ENCODE measurements at regions not wholly inside any gene's neighbourhood (a gene's known extent, or its start where the extent isn't known, plus 50 kb on each side); places are given as distances from the start of the nearest gene placed in this dataset.
A peak's percentile ranks its signal among the peaks of the same experiment; 100 is the strongest.

DNA sequence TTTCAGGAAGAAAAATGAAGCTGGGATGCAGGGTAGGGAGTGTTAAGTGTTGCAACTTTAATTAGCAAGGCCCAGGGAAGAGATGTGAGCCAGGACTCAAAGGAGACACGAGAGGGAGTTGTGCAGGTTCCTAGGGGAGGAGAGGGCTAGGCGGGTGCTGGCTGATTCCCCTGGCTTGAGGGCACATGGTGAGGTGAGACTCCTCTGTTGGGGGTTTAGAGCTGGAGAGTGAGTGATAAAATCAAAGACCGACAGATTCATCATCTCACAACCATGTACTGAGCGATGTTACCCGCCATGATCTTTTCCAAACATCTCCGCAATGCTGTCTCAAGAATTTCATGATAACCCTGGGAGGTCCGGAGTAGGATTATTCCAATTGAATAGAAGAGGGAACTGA, 161.8 kb upstream of the CSF3R start:
- DNase-seq (ENCODE audit: low spot score) = no peak

DNA sequence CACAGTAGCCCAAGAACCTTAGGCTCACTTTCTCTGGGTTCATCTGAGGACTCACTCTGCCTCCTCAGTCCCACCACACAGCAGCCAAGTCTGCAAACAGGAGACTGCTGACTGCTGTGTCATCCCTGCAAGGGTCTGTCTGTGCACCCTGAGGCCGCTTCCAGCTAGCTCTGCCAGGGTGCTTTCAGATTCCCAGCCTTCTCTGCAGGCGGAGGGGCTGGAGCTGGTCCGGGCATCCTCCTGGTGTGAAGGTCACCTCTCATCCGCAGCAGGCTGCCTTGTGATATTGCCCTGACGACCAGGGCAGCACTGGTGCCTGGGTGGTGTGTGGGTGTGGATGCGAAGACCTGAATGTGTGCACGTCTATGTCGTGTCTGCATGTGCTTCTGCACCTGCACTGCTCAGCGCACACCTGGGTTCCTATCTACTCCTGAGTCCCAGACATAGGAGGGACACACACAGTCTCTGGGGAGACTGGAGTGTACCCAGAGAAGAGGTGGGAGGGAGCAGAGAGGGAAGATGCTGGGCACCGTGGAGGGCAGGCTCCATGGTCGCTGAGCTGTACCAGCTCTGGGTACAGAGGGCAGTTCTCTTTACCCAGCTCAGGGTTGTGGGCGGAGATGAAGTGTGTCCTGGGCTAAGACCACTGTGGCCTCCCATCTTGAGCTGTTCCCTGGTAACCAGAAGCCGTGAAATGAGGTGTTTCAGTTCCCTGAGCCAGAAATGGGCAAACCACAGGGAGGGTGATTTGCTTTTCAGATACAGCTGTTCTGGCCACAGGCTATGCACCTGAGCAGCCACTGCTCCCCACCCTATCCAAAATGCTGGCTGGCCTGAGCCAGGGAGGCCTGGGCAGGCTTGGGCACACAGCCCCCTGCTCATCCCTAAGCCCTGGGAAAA, 160.9 kb upstream of the CSF3R start:
- DNase-seq (ENCODE audit: low spot score) = no peak

DNA sequence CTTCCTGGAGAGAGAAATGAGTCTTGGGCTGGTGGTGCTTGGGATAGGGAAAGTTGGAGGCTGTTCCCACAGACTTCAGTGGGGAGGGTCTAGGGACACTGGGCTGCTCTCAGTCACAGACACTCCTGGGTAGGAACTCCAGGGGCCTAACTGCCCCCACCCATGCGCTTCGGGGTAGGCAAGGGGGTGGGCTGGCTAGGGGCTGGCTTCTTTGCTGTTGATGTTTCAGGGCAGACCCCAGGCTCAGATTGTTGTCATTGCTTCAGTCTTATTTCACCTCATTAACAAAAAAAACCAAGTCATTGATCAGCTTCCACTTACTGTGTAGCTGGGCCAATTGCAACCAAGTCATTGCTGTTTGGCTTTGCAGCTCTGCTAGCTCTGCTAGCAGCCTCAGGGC, 160.1 kb upstream of the CSF3R start:
- no peak for DNase-seq (ENCODE audit: low spot score)

DNA sequence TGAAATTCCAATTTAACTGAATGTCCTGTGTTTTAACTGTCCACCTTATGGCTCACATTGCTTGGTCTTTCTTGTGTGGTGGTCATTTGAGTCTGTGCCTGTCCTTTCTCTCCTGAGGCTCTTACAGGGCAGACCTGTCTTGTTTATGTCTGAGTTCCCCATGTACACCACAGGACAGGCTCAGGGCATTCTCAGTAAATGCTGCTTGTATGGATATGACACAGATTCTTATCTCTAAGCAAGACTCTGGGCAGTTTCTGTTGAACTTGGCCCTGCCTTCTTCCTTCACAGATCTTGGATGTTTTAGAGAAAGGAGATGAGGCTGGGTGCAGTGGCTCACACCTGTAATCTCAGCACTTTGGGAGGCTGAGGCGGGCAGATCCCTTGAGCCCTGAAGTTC, 159.1 kb upstream of the CSF3R start:
- peak; percentile 74 for DNase-seq (ENCODE audit: low spot score)

GRCh38 chr1:36639461-36639860, 156.7 kb upstream of the CSF3R start:
- DNase-seq (ENCODE audit: low spot score) = no peak

DNA sequence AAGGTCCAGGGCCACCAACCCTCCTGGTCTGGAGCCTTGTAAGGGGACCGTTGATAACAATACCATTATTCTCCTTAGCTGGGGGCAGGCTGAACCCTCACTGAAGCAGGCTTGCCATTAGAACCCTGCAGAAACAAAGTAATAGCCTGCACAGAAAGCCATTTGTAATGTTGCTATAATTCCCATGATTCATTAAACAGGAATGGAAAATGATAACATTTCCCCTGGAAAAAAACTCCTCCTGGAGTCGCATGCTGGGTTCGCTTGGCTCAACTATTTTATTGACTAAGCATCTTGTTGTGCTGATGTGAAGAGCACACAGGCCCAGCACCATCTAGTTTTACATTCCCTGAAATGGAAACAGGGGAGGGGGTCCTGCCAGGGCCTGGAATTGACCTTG, 155.6 kb upstream of the CSF3R start:
- no peak for DNase-seq (ENCODE audit: low spot score)

- no peak for DNase-seq (ENCODE audit: low spot score)
These were observed 153.5 kb upstream of the CSF3R start for GRCh38 chr1:36636206-36636605.

GRCh38 chr1:36635284-36635683, 152.6 kb upstream of the CSF3R start:
- no peak for DNase-seq (ENCODE audit: low spot score)

DNA sequence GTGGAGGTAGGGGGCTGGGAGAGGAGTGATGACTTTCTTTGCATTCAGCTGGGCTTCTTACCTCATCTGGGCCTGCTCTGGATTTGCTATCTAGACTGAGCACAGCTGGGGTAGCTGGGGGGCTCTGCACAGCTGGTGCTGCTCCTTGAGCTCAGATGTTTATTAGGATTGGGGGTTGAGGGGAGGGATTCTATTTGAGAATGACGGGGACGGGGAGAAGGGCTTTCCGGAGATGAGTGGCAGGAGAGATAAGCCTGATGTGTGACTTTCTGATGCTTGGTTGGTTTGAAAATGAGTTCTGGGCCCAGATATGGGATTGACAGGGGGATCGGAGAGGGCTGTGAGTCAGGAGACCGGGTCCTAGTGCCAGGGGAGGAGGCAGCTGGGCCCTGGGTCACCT, 146.1 kb upstream of the CSF3R start:
- DNase-seq (ENCODE audit: low spot score) = no peak

DNA sequence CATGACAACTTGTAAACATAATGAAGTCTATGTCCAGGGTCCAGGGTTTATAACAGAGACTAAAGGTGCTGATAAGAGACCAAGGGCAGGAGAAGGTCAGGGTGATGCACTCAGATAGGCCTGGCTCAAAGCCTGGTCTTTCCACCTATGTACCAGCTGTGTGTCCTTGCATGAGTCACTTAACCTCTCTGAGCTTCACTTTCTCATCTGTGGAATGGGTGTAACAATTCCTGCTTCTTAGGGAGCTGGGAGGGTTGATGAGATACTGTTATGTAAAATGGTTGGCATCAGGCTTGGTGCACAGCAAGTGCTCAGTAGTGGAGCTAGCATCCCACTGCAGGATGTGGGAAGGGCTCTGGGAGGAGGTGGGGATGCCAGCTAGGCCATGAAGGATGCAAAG, 143.7 kb upstream of the CSF3R start:
- no peak for DNase-seq (ENCODE audit: low spot score)

DNA sequence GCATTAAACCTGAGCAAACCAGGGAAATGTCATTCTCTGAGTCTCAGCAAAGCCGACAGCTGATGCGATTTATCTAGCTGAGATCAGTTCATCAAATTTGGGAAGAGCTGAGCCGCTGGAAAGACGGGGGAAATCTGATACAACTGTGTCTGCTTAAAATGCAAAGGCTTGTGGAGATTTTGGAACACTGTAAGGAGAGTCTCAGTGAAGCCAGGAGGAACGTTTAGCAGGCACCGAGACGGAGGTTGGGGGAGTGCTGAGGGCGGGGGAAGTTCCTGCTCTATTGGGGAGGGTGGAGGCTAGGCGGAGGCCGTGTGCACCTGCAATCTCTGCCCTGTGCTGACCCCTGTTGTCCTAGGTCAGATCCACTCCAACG, 143.2 kb upstream of the CSF3R start:
- peak; percentile 61 for DNase-seq (ENCODE audit: low spot score)

GRCh38 chr1:36625253-36625934, 142.7 kb upstream of the CSF3R start:
- DNase-seq (ENCODE audit: low spot score) = no peak

DNA sequence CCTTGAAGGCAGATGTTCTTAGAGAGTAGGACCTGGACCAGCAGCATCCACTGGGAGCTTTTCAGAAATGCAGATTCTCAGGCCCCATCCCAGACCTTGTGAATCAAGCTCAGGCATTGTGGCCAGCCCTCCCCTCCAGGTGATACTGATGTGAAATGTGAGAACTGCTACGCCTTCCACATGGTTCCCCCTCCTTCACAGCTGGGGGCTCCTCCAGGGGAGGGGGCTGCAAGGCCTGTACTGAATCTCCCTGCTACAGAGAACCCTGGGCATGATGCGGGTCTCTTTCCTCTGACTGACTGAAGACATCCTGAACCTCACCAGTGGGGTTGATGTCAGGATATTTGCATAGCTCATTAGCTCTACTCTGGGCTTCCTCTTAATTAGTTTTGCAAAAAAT, 141.8 kb upstream of the CSF3R start:
- no peak for DNase-seq (ENCODE audit: low spot score)

GRCh38 chr1:36622741-36623648, 140.3 kb upstream of the CSF3R start:
- DNase-seq (ENCODE audit: low spot score) = no peak

DNA sequence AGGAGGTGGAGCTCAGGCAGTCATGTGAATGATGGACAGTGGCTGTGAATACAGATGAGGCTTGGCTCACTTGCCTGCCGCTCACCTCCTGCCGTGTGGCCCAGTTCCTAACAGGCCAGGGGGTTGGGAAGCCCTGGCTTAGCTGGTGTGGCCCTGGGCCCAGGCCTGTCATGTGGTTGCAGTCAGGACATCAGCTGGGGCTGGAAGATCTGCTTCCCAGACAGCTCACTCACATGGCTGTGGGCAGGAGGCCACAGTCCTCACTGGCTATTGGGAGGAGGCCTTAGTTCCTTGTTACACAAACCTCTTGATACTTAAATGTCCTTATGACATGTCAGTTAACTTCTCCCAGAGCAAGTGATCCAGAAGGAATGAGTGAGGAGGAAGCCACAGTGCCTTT, 138.8 kb upstream of the CSF3R start:
- DNase-seq (ENCODE audit: low spot score) = no peak

DNA sequence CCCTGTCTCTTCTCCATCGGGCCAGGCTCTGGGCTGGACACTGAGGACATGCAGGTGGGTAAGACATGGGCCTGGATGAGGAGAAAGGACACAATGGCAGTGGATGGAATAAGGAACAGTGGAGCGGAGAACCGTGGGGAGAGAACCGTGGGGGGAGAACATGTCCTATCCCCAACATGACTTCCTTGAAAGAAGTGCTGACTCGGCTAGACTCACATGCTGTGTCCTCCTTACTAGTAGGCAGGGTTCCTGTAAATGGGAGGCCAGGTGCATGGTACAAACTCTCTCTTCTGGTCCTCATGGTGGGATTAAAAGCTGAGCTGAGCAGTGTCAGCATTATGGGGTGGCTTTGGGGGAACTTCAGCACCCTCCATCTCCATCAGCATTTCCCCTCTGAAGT, 137.4 kb upstream of the CSF3R start:
- no peak for DNase-seq (ENCODE audit: low spot score)

DNA sequence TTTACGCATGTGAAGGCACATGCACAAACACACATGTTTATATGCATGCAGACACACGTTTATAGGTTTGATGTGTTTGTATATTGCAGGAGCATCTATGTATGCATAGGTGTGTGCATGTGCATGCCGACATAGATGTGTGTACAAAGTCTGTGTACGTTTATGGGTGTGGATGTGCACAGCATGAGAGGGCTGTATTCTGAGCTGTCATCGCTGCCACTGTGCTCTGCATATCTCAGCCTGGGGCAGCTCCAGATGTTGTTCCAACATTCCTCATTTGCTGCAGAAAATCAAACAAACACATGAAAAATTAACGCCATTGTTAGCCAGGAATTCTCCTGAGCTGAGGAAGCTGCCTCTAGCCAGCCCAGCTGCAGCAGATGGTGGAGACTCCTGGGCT, 132.3 kb upstream of the CSF3R start:
- no peak for DNase-seq (ENCODE audit: low spot score)

DNA sequence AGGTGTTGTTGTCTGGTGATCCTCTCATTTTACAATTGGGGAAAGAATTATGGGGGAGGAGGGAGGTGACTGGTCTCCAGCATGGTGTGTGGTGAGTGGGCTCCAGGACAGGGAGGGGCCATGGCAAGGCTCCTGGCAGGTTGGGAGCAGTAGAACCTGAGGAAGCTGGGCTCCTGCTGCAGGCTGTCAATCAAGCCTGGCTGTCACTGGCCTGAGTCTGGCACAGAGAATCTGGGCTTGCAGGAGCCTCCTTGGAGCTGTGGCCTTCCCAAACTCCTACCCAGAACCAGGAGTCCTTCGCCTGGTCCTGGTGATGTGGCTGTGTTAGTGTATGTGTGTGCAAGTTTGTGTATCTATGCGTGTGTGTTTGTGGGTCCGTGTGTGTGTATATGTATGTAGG, 131.9 kb upstream of the CSF3R start:
- DNase-seq (ENCODE audit: low spot score) = no peak

DNA sequence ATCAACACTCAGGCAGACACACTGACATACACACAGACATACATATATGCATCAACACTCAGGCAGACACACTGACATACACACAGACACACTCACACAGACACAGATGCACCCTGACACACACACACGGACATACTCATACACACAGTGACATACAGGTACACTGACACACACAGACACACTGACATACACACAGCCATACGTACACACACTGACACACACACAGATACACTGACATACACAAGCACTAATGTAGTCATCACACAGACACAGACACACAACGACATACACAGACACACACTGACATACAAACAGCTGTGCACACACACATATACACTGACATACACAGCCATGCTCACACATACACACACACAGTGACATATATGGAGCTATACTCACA, 131.0 kb upstream of the CSF3R start:
- no peak for DNase-seq (ENCODE audit: low spot score)

DNA sequence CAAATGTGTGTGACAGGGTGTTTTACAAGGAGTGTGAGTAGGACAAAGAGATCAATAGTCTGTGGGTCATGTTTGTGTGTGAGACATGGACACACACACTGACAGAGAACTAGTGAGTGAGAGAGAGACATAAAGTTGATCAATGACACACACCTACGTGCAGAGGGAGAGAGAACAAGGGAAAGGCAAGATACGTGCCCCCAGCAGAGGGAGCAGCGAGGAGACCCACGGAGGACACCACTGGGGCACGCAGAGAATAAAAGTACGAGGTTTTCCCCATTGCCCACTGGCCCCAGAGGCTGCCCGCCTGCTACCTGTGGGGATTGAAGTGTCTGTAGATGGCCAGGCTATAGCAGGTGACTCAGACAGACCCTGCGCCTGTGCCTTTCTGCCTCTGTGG, 130.2 kb upstream of the CSF3R start:
- DNase-seq (ENCODE audit: low spot score) = no peak

- no peak for DNase-seq (ENCODE audit: low spot score)
These were observed 129.4 kb upstream of the CSF3R start for GRCh38 chr1:36612121-36612520.

Measured in SK-N-DZ (cell line).